Retina (tissue), 1 donor: ENCODE measurements at regions not wholly inside any gene's neighbourhood (a gene's known extent, or its start where the extent isn't known, plus 50 kb on each side); places are given as distances from the start of the nearest gene placed in this dataset.
"Not testable (repeated sequence)": the region's sequence is repeated elsewhere in the genome, so short reads cannot be mapped to it uniquely, and the experiment has no call there.

Experiments used
- DNase-seq: peaks from one replicate; pipeline ENCODE4 v3.0.0-alpha.2; 2016

GRCh38 chr6:135658481-135658880 lies 160.9 kb upstream of the AHI1 start:
- no peak for DNase-seq

DNA sequence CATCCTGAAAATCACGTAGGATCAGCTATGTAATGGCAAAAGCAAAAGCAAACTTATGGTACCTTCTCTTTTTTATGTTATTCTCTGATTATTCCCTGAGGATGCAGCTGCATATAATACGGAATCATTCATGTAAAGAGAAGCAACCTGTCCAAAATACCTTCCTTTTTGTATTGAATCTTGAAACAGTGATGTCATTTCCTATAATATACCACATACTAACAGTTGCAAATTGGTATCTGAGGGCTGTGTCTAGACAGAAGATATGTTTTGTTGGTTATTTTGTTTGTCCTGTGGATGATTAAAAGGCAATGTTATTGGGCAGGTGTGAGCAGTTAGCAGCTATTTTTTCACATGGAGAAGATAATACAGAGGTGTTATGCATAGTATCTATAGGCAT lies 161.4 kb upstream of the AHI1 start:
- no peak for DNase-seq

GRCh38 chr6:135664527-135664926 lies 167.0 kb upstream of the AHI1 start:
- no peak for DNase-seq

GRCh38 chr6:135665935-135666334 lies 168.4 kb upstream of the AHI1 start:
- no peak for DNase-seq

- DNase-seq, result peak; percentile 10
Measured at GRCh38 chr6:135667691-135668455, 170.3 kb upstream of the AHI1 start.

GRCh38 chr6:135672256-135672655 lies 174.7 kb upstream of the AHI1 start:
- DNase-seq, result no peak

DNA sequence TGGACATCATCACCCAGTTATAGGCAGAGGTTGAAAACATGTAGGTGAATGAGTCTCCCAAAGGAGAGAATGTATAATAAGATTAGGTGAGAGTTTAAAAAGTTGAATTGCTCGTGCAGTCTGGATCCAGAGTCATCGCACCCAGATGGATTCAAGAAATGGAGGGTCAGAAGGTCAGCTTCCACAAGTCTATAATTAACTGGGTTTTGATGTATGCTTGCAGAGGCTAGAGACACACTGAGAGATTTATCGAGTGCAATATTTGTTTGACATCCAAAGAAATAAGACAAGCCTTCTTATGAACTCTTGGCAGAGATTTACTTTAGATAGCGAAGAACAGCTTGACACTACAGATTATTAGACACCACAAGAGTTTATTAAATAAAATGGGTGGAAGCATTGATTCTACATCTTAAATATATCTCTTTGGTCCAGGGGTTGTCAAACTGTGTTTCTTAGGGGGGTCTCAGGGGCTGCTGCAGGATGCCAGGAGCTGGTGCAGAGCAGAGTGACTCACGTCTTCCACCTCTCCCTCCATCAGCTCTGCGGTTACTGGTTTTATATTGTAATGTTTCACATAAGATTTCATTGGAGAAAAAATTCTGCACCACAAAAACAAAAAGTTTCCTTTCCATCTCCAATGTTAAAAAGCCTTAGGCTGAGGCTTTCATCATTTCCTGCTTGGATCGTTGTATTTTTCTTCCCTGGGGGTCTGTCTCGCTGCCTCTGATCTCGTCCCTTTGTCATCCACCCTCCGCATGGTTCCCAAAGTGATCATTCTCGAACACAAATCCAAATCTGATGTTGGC lies 176.2 kb upstream of the AHI1 start:
- no peak for DNase-seq

GRCh38 chr6:135675026-135675425 lies 176.5 kb upstream of the PDE7B start:
- DNase-seq, result no peak

GRCh38 chr6:135675862-135676261 lies 175.6 kb upstream of the PDE7B start:
- peak; percentile 68 for DNase-seq

DNA sequence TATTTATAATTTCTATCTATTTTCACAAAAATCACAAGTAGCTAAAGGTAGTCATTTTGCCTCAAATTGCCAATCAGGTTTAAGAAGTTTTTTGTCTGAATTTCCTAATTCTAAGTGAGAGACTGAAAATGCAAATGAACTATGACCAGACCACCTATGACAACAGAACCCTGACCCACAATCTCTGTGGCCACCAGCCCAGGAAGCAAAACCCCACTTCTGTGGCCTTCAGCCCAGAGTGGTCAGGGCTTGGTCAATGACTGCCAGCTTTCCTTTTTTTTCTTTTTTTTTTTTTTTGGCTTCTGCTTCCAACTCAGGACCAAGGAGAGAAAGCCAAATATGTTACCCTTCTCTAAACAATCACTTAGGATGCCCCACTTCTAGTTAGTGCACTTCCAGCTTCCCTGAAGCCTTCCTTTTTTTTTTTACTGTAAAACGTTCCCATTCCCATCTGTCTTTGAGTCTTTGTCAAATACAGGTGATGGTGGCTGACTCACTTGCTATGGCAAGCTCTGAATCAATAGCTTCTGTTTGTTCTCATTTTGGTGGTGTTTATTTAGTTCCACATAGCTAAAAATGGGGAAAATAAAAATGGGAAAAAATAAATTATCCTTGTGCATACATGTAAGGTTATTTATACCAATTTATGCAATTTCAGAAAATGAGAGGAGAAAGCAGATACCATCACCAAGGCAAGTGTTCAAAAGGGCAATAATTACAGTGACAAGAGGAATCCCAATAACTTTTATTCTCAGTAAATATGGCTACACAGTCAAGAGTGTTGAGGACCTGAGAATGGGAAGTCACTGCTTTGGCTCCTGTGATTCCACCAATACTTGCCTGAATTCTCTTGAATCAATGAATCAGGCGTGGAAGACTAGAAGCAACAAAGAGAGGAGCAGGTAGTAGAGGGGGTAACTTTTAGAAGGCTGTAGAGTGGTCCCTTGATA lies 170.3 kb upstream of the PDE7B start:
- no peak for DNase-seq

DNA sequence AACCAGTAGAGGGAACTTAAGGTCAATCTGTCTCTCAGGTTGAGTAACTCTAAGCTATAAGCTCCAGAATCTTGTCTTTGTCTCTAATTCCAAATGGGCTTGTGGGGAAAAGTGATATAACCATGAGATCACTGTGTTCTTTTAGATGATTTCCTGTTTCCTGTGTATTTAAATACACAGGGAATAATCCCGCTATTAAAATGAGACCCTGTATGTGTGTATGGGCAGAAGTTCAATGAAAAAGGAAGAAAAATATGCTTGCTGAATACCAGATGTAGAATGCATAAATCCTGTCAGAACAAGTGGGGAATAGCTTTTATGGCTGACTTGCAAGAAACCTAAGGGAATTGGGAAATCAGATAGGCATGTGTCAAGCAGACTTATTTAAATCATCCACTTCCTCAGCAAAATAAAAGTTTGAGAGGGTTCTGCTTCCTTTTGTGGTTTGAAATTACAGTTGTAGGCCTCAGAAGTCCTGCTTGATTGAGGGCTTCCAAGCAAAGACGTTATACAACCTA lies 164.7 kb upstream of the PDE7B start:
- DNase-seq, result no peak

- DNase-seq, result not testable (repeated sequence)
Measured at GRCh38 chr6:135688476-135688875, 163.0 kb upstream of the PDE7B start.

DNA sequence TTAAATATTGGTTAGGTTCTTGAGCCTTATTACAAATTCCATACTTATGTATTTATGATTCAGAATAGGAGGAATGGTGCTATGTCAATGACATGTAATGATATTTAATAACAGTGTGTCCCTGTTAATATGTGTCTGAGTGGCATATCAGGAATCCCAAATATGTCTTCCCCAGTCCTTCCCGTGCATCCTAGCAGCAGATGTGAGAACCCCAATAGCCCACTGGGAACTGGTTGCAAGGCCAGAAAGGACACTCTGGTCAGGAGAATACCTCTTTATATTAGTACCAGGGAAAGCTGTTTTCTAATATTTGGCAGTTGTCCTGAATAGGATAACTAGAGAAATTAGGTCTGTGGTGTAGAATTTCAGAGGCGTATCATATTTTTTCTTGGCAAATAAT lies 159.1 kb upstream of the PDE7B start:
- DNase-seq, result no peak

DNA sequence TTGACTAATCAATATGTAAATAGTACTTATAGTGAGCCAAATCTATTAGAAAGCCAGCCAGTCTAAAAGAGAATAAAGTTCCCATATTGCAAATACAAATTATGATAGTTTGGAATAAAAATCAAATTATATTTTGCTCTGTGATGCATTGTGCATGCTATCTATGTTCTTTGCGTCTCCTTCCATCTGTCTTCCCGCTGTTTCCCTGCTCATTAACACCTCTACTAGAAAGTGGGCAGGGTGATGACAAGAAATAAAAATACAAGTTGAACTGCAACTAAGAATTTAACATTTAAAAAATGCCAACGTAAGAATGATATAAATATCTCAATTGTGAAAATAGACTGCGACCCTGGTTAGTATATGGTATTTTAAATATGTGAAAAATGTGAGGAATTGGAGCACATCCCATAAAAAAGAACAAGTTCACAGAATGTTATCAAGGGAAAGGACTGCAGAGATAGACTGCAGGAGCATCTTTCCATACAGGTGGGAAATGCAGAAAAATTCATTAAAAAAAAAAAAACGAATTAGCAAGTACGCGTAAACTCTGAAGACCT lies 157.6 kb upstream of the PDE7B start:
- DNase-seq, result no peak

GRCh38 chr6:135699705-135700104 lies 151.8 kb upstream of the PDE7B start:
- DNase-seq, result no peak

DNA sequence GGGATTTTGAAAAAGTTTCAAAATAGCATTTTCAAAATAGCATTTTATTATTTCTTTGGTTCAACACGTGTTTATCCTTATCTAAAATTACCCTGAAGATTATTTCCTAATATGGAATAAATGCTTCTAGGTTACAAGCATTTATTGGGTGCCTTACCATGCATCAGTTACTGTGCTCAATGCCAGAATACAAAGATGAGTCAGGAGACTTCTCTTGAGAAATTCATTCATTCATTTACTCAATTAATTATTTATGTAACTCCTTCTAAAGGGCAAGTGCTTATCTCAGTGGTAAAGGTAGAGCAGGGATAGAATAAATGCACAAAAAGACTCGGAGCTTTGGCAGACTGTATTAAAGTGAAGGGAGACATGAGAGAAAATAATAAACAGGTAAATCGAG lies 150.1 kb upstream of the PDE7B start:
- DNase-seq, result no peak

- no peak for DNase-seq
Measured at GRCh38 chr6:135703007-135703406, 148.5 kb upstream of the PDE7B start.

GRCh38 chr6:135703621-135704020 lies 147.9 kb upstream of the PDE7B start:
- DNase-seq, result no peak

GRCh38 chr6:135707426-135707825 lies 144.1 kb upstream of the PDE7B start:
- no peak for DNase-seq

DNA sequence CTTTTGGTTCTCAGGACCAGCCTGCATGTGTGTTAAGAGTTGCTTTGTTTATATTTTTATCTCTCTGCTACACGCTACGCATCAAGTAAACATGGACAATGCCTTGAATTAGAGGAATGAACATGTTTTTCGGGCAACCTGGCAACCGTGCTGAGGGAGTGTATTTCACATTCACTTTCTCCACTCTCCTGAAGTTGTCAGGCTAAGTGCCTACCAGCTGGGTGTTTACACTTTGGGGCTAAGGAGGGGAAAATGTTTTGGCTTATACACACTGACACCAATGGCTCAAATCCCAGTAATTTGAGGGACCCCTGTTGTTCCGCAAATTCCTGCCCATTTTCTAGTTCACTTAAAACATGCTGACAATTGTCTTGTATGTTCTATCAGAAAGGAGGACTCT lies 141.5 kb upstream of the PDE7B start:
- DNase-seq, result no peak

DNA sequence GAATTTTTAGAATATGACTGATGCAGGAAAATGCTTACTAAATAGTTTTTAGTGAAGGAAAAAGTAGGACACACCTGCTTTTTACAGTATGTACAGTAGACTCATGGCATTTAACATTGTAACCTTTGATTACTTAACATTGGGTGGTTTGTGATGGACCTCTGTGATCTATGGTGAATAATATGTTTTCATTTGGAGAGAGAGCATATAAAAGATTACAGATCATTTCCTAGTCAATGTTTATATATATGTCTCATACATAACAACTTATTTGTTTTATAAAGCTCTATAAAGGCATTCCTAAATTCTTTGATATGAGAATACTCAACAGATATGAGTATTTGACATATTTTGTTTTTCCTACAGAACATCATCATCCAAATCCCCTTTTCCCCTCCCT lies 129.3 kb upstream of the PDE7B start:
- no peak for DNase-seq

DNA sequence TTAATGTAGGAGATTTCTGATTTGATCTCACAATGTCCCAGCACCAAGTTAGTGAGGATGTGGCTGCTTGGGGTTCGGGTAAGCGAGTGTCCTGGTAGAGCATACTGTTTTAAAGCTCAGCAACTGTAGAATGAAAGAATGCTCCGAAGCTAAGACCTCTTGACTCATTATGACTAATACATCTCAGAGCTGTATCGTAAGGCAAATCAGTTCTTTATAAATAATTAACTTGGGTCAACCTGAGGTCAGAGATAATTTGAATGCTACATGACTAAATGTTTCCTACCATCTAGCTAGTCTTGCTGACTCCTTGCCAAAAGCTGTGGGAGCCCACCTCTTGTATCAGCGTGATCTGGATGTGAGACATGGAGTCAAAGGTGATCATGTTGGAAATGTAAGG lies 128.8 kb upstream of the PDE7B start:
- DNase-seq, result no peak

GRCh38 chr6:135728589-135728988 lies 122.9 kb upstream of the PDE7B start:
- DNase-seq, result no peak
